Umbilical cord (tissue), 1 donor: ENCODE measurements at regions not wholly inside any gene's neighbourhood (a gene's known extent, or its start where the extent isn't known, plus 50 kb on each side); places are given as distances from the start of the nearest gene placed in this dataset.
"Not testable (repeated sequence)": the region's sequence is repeated elsewhere in the genome, so short reads cannot be mapped to it uniquely, and the experiment has no call there.

Experiments
- DNase-seq: peaks from one replicate; pipeline ENCODE4 v3.0.0-alpha.2; 2015; ENCODE audit warnings: low spot score

DNA sequence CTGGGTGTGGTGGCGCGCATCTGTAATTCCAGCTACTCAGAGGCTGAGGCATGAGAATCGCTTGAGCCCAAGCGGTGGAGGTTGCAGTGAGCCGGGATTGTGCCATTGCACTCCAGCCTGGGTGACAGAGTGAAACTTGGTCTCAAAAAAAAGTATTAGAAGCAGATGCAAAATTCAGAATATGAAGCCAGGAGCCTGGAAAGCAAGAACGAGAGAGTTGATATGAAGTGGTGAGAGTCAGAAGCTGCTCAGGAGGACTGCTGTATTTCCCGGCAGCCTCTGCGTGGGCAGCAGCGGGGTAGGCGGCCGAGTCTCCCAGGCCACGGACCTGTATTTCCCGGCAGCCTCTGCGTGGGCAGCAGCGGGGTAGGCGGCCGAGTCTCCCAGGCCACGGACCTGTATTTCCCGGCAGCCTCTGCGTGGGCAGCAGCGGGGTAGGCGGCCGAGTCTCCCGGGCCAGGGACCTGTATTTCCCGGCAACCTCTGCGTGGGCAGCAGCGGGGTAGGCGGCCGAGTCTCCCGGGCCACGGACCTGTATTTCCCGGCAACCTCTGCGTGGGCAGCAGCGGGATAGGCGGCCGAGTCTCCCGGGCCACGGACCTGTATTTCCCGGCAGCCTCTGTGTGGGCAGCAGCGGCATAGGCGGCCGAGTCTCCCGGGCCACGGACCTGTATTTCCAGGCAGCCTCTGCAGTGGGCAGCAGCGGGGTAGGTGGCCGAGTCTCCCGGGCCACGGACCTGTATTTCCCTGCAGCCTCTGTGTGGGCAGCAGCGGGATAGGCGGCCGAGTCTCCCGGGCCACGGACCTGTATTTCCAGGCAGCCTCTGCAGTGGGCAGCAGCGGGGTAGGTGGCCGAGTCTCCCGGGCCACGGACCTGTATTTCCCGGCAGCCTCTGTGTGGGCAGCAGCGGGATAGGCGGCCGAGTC is 145.2 kb upstream of the PITRM1 start:
- not testable (repeated sequence) for DNase-seq

DNA sequence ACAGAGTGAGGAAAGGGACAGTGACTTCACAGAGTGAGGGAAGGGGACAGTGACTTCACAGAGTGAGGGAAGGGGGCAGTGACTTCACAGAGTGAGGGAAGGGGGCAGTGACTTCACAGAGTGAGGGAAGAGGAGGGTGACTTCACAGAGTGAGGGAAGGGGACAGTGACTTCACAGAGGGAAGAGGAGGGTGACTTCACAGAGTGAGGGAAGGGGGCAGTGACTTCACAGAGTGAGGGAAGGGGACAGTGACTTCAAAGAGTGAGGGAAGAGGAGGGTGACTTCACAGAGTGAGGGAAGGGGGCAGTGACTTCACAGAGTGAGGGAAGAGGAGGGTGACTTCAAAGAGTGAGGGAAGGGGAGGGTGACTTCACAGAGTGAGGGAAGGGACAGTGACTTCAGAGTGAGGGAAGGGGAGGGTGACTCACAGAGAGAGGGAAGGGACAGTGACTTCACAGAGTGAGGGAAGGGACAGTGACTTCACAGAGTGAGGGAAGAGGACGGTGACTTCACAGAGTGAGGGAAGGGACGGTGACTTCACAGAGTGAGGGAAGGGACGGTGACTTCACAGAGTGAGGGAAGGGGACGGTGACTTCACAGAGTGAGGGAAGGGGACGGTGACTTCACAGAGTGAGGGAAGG is 142.0 kb upstream of the PITRM1 start:
- not testable (repeated sequence) for DNase-seq

DNA sequence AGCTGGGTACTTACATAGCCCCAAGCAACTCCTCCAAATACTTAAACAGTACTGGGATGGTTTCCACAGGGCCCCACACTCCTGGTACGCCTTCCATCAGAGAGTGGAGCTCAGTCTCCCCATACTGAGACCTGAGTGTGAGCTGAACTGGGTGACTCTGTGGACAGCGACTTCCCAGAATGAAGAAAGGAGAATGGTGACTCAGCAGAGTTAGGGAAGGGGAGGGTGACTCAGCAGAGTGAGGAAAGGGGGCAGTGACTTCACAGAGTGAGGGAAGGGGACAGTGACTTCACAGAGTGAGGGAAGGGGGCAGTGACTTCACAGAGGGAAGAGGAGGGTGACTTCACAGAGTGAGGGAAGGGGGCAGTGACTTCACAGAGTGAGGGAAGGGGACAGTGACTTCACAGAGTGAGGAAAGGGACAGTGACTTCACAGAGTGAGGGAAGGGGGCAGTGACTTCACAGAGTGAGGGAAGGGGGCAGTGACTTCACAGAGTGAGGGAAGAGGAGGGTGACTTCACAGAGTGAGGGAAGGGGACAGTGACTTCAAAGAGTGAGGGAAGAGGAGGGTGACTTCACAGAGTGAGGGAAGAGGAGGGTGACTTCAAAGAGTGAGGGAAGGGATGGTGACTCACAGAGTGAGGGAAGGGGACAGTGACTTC is 141.3 kb upstream of the PITRM1 start:
- peak; percentile 33 for DNase-seq

- no peak for DNase-seq
Observed at GRCh38 chr10:3312403-3312940, 139.9 kb upstream of the PITRM1 start.

DNA sequence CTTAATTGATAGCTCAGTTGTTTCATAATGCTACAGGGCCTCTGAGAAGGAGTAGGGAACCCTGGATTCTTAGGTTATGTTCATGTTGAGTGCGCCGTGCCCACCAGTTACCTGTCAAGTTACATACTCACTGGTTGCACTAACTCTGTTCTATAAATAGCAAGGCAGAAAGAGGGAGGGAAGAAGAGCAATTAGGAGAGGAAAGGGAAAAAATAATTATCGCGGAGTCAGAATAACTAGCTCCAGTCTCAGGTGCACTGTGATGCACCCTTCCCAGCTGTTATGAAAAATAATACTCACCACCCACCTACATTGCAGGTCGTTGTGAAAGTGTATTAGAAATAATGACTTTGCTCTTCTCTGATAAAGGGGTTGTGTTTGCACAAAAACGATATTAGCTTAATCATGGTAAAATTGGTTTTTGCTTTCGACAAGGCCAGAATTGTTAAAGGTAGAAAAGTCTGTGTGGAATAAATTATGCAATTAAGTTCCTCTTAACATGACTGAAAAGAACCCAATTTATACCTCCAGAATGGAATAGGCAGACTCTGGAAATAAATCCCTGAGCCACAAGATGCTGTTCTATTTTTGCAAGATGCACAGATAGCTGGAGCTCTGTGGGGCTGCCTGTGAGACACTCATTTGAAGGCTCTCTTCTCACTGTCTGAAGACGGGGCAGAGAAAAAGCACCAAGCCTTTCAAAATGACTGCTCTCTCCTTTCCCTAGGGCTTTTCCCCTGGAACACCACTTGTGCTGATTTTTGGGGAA is 137.6 kb upstream of the PITRM1 start:
- no peak for DNase-seq

DNA sequence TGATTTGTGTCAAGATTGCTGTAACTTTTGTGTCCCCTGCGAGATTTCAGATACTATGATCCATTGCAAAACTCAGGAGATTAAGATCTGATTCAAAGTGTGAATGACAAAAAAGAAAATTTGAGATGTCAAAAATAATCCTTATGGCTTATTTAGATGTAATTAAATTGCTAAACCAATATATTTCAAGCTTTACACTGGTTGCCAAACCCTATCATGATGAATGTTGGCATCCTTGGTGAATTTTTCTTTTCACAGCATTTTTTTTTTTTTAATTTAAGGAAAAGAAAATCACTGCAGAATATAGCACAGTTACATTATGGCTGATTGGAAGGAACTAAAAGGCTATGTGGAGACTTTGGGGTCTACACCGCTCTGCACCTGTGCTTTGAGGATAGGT is 133.5 kb upstream of the PITRM1 start:
- no peak for DNase-seq

GRCh38 chr10:3295582-3296151 is 123.1 kb upstream of the PITRM1 start:
- no peak for DNase-seq

DNA sequence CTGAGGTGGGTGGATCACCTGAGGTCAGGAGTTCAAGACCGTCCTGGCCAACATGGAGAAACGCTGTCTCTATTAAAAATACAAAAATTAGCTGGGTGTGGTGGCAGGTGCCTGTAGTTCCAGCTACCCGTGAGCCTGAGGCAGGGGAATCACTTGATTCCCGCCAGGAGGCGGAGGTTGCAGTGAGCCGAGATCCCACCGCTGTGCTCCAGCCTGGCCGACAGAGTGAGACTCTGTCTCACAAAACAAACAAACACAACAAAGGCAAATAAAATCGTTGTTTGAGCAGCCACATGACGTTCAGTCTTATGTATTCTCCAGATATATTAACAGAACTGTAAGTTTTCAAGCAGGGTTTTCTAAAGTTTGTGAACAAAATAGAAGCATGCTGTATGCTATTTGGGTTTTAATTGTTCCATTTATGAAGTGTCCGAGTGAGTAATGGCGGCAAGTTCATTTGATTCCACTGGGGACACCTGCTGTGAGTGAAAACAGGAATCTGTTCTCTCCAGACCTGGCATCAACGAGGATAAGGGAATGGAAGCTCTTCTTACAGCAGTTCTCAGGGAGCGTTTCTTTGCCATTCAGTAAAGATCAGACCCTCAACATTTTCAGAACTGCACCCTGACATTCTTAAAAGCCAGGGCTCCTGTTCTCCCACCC is 122.5 kb upstream of the PITRM1 start:
- DNase-seq, result no peak

DNA sequence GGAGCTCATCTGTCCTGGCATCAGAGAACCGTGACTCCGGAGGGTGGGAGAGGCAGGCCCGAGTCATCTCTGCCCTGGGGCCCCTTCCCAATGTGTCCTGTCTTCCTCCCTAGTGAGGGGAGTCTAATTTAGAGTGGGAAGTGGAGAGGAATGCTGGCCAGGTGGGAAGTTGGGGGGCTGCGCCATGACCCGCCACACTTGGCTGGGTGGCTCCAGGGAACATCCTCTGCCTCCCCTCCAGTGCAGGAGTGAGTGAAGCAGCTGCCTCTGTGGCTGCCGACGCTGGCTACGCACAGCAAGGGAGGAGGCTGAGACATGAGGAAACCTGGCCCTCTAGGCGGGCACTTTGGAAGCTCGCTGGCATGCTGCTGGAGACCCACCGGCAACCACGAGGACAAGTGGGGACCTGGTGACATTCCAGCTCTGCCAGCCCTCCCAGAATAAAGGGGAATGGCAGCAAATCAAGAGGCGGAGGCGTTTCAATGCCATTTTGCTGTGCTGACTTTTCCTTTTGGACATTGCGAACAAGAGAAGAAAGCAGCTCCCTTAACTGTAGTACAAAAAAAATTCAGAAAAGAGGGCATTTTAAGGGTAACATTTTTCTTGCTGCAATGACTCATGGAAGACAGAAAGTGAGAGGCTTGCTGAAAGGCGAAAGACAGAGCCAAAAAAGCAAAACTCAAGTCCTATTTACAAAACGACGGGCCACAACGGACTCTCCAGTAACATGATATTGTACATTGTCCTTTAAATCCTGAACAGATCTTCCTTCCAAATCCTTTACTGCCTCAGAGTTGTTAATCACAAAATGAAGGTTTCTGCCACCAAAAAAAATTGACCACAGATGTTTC is 121.2 kb upstream of the PITRM1 start:
- DNase-seq, result peak; percentile 50

DNA sequence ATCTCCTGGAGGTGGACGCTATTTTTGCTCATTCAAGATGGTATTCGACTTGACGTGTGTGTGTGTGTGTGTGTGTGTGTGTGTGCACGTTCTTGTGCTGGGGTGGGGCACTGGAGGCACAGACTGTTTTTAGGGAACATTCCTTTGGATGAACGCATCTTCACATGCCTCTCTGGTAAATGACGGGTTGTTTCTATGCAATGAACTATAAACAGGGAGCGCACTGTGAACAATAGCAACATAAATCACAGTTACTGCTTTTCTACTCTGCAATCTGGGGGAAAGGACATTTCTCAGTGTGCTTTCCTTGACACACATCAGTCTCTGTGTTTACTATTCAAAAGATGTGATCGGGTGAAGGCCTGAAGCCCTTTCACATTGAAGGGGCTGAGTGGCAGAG is 120.1 kb upstream of the PITRM1 start:
- DNase-seq, result peak; percentile 72

GRCh38 chr10:3290550-3290949 is 118.0 kb upstream of the PITRM1 start:
- no peak for DNase-seq

DNA sequence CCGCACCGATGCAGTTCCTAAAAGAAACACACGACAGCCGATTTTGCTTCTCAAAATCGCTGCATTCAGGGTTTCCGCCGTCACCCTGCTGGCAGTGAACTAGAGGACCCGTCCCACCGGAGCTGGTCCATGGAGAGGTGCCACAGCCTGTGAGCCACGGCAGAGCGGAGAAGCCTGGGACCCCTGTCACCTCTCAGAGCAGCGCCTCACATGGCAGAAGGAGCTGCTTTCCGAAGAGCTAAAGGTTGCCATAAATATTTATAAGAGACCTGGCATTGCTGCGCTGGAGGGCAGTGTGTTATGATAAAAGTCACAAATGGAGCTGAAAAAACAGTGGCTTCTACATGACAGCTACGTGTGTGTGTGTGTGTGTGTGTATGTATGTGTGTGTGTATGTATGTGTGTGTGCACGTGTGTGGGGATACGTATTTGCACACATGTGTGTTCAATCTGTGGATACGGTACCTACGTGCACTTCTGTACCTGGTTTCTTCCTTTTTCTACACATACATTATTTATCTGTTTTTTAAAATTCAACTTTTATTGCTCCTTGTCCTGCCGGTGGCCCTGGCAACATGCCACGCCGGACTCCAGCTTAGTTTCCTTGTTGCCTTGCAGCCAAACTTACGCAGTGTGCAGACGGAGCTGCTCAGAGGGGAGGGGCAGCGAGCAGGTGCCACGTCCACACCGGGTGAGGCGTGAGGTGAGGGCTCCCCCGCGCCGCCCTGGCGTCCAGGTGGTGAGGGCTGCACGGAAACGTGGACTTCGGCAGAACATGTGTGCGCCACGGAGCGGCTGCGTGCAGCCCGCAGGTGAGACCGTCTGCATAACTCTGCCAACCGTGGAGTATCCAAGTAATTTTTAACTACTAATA is 115.2 kb upstream of the PITRM1 start:
- DNase-seq, result no peak

GRCh38 chr10:3282674-3283017 is 110.1 kb upstream of the PITRM1 start:
- no peak for DNase-seq

GRCh38 chr10:3281941-3282673 is 109.5 kb upstream of the PITRM1 start:
- peak; percentile 50 for DNase-seq

DNA sequence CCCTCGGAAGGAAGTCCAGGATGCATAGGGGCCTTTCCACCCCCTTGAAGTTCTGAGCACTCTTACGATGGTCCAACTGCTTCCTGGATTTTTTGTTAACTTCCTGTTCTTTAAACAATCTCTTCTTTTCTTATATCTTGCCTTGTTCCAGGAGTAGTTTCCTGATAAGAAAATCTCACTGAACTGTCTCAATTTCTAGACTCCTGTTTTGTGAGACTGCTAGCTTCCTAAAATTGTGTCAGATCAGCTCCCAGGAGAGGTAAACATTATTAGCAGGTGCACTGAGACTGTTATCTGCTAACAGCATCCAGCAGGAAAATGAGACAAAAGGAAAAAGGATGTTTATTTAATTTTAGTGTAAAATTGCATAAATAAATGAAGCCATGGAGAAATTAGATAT is 106.2 kb upstream of the PITRM1 start:
- no peak for DNase-seq

DNA sequence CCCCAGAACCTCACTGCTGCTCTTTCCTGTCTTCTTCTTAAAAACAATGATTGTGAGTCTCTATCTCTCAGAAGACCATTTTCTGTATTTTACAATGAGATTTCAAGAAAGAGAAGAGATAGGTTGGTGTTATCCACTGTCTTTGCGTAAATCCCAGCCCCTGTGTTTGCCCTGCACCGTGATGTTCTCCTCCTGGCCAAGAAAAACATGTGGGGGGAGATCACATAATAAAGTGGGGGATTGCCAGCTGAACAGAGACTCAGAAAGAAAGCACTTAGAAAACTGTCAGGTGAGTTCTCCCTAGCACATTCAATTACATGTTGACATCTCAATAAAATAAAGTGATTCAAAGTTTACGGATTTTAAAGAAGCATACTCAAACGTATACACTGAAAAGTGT is 105.0 kb upstream of the PITRM1 start:
- DNase-seq, result no peak

- DNase-seq, result no peak
Observed at GRCh38 chr10:3274414-3274813, 101.8 kb upstream of the PITRM1 start.

DNA sequence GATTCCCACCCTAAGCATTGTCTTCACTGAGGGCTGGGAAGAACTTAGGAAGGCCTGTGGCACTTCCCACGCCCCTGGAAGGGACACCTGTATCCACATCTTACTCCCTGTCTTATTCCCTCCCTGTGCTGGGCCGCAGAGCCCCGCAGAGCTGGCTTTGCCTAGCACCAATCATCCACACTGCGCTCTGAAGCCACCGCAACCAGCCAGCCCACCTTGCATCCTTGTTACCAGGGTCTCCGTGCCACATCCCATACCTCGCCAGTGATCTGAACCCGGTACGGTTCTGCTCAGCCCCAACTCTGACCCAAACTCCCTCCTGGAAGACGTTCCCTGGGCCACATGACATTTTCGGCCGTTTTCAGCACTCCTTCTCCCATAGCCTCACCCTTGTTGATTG is 101.4 kb upstream of the PITRM1 start:
- DNase-seq, result no peak
